Neuronal stem cell (in vitro differentiated cells): ENCODE measurements at regions not wholly inside any gene's neighbourhood (a gene's known extent, or its start where the extent isn't known, plus 50 kb on each side); places are given as distances from the start of the nearest gene placed in this dataset.

ENCODE experiments used
- DNase-seq: peaks from one replicate; pipeline ENCODE4 v3.0.0-alpha.2; 2013; ENCODE audit warnings: low spot score
- H2AFZ ChIP-seq: one replicate; pipeline ENCODE4 v1.6.1; 2013; ENCODE audit warnings: mild to moderate bottlenecking, low read length, inconsistent platforms
- H2AK5ac ChIP-seq: 2 replicates; pipeline ENCODE4 v1.6.1; 2013; ENCODE audit warnings: low read depth, mild to moderate bottlenecking, inconsistent platforms, low read length, moderate library complexity, mixed read lengths
- H2BK120ac ChIP-seq: 2 replicates; pipeline ENCODE4 v1.6.1; 2013; ENCODE audit warnings: low read depth, mild to moderate bottlenecking, inconsistent platforms, low read length, moderate library complexity, mixed read lengths
- H2BK12ac ChIP-seq: one replicate; pipeline ENCODE4 v1.6.1; 2013; ENCODE audit warnings: low read length, inconsistent platforms
- H2BK15ac ChIP-seq: 2 replicates; pipeline ENCODE4 v1.6.1; 2013; ENCODE audit warnings: mild to moderate bottlenecking, low read length, inconsistent platforms, mixed read lengths
- H2BK5ac ChIP-seq: one replicate; pipeline ENCODE4 v1.6.1; 2013; ENCODE audit warnings: inconsistent platforms, mild to moderate bottlenecking, low read length, moderate library complexity
- H3K14ac ChIP-seq: one replicate; pipeline ENCODE4 v1.6.1; 2013; ENCODE audit warnings: low read length, inconsistent platforms
- H3K18ac ChIP-seq: 2 replicates; pipeline ENCODE4 v1.6.1; 2013; ENCODE audit warnings: low read length, inconsistent platforms
- H3K23ac ChIP-seq: 2 replicates; pipeline ENCODE4 v1.6.1; 2013; ENCODE audit warnings: low read depth, mild to moderate bottlenecking, mixed read lengths, low read length, inconsistent platforms; ENCODE audit not compliant: poor library complexity
- H3K27ac ChIP-seq: replicated peaks from 3 replicates; pipeline ENCODE4 v1.5.1; 2013; ENCODE audit warnings: low read length, inconsistent platforms
- H3K27me3 ChIP-seq, 3 experiments: 2 replicates each; pipeline ENCODE4 v1.6.1; 2013; ENCODE audit warnings: low read length in 3 of 3, mild to moderate bottlenecking in 2 of 3, inconsistent platforms in 1 of 3, low read depth in 1 of 3, mixed read lengths in 1 of 3, moderate library complexity in 1 of 3; ENCODE audit not compliant: control insufficient read depth in 3 of 3, insufficient read depth in 3 of 3
- H3K36me3 ChIP-seq, 2 donors: replicated peaks in 1 of 2; 2 replicates each; pipeline ENCODE4 v1.6.1; 2013; ENCODE audit warnings: low read length in 2 of 2; ENCODE audit not compliant: control insufficient read depth in 2 of 2, insufficient read depth in 2 of 2
- H3K4ac ChIP-seq: 2 replicates; pipeline ENCODE4 v1.6.1; 2013; ENCODE audit warnings: inconsistent platforms, mild to moderate bottlenecking, low read length, moderate library complexity
- H3K4me1 ChIP-seq, 2 donors: 1 replicate in 1 of 2; 2 replicates in 1 of 2; pipeline ENCODE4 v1.6.1; 2013; ENCODE audit warnings: low read length in 2 of 2, low read depth in 1 of 2; ENCODE audit not compliant: control insufficient read depth in 2 of 2, insufficient read depth in 1 of 2
- H3K4me2 ChIP-seq: one replicate; pipeline ENCODE4 v1.6.1; 2013; ENCODE audit warnings: mild to moderate bottlenecking, low read length, inconsistent platforms; ENCODE audit not compliant: insufficient read depth, poor library complexity, severe bottlenecking
- H3K4me3 ChIP-seq, 2 donors: 2 replicates each; pipeline ENCODE4 v1.5.1; 2013; ENCODE audit warnings: low read length in 2 of 2, mild to moderate bottlenecking in 2 of 2, inconsistent platforms in 1 of 2, moderate library complexity in 1 of 2
- H3K79me1 ChIP-seq: one replicate; pipeline ENCODE4 v1.6.1; 2013; ENCODE audit warnings: low read depth, mild to moderate bottlenecking, inconsistent platforms, low read length, moderate library complexity
- H3K9ac ChIP-seq: one replicate; pipeline ENCODE4 v1.6.1; 2013; ENCODE audit warnings: mild to moderate bottlenecking, low read depth, low read length, inconsistent platforms; ENCODE audit not compliant: poor library complexity
- H3K9me3 ChIP-seq, 2 donors: replicated peaks in 1 of 2; 2 replicates each; pipeline versions ENCODE3 to v1.6.1; 2013; ENCODE audit warnings: low read length in 2 of 2, mild to moderate bottlenecking in 2 of 2, inconsistent platforms in 1 of 2, low read depth in 1 of 2, mixed read lengths in 1 of 2, moderate library complexity in 1 of 2; ENCODE audit not compliant: control insufficient read depth in 2 of 2, insufficient read depth in 1 of 2
- H4K8ac ChIP-seq: one replicate; pipeline ENCODE4 v1.6.1; 2013; ENCODE audit warnings: low read depth, mild to moderate bottlenecking, inconsistent platforms, low read length, moderate library complexity
- H4K91ac ChIP-seq: one replicate; pipeline ENCODE4 v1.6.1; 2013; ENCODE audit warnings: low read length, low read depth, mild to moderate bottlenecking, inconsistent platforms; ENCODE audit not compliant: poor library complexity
- WGBS, 2 donors: extraction: QIAGEN DNeasy Blood & Tissue Kit; methylation state at CpG; one replicate each; pipeline ENCODE4 v1.1.7; 2013; ENCODE audit warnings: missing lambda C conversion rate in 2 of 2, mixed read lengths in 1 of 2; ENCODE audit not compliant: insufficient read length in 2 of 2, insufficient replicate concordance in 1 of 2; ENCODE audit errors: extremely low coverage in 2 of 2; 5-methylcytosine and 5-hydroxymethylcytosine counted together

DNA sequence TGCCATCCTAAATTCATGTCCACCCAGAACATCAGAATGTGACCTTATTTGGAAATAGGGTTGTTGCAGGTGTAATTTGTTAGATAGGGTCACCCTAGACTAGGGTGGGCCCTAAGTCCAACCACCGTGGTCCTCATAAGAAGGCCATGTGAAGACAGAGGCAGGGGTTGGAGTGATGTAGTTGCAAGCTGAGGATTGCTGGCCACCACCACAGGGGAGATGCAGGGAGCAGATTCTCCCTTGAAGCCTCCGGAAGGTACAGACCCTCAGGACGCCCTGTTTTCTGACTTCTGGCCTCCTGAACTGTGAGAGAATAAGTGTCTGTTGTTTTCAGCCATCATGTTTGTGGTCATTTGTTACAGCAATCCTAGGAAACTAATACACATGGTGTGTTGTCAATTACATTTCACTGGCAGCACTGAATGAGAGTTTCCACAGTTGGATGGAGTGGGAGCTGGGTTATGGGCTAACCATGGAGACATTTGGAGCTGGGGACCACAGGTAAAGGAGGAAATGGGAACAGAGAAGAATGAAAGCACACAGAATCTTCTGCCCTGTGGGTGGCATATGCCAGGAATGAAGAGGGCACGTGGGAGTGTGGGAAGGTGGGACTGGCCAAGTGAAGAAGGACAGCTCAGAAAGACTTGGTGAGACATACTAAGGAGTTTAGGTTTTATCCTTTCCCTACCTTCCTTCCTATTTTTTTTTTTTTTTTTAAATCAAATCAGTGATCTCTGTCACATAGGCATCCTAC is 266.0 kb downstream of the MYCN start:
- DNase-seq = no peak
- no peak overlapping the region for H4K8ac ChIP-seq
- no peak overlapping the region for H3K18ac ChIP-seq
- no peak overlapping the region for H3K4ac ChIP-seq
- no peak overlapping the region for H4K91ac ChIP-seq
- no peak overlapping the region for H2AFZ ChIP-seq
- H2BK15ac ChIP-seq = no peak overlapping the region
- H3K9ac ChIP-seq = no peak overlapping the region
- H3K9me3 ChIP-seq = peaks cover 5 to 16% of the 10 kb centered on the region in 2 donors
- H3K36me3 ChIP-seq = no peaks in the 10 kb centered on the region
- H2AK5ac ChIP-seq = no peak overlapping the region
- H2BK5ac ChIP-seq = no peak overlapping the region
- H3K79me1 ChIP-seq = no peaks in the 10 kb centered on the region
- WGBS, 2 donors = no CpG with 5 or more reads among the region's 4 CpGs
- no peak overlapping the region for H2BK12ac ChIP-seq
- no peak overlapping the region for H3K4me2 ChIP-seq
- no peak overlapping the region for H2BK120ac ChIP-seq
- no peak overlapping the region for H3K14ac ChIP-seq
- H3K23ac ChIP-seq = no peak overlapping the region
- H3K27ac ChIP-seq = no peak overlapping the region
- H3K4me3 ChIP-seq = no peak overlapping the region
- no peaks in the 10 kb centered on the region for H3K27me3 ChIP-seq
- H3K4me1 ChIP-seq = peaks cover 12 to 23% of the 10 kb centered on the region in 2 donors

DNA sequence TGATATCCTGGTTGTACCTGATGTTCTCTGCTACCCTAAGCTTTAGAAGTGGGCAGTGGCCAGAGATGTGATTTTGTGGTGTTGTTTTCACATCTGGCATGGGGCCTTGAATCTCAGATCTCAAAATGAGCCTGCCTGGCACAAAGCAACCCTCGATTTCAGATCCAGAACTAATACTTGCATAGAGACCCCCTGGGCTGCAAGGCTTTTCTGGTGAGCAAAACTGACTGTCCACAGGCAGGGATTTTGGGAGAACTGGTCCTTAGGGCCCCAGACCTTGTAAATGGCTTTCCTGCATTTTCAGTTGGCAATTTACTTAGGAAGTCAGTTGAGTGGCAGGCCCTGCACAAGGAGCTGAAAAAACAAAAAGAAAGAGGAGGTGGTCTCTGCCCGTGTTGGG is 265.3 kb downstream of the MYCN start:
- WGBS, 2 donors = no CpG with 5 or more reads among the region's 2 CpGs
- no peak for DNase-seq
- Histone ChIP-seq H3K9ac (no peak overlapping the region), H3K18ac (no peak overlapping the region), H3K14ac (no peak overlapping the region), H3K27ac (no peak overlapping the region), H3K9me3 (peaks cover 5 to 10% of the 10 kb centered on the region in 2 donors), H3K27me3 (no peaks in the 10 kb centered on the region), H3K79me1 (no peaks in the 10 kb centered on the region), H3K4me2 (no peak overlapping the region), H3K36me3 (no peaks in the 10 kb centered on the region), H2BK120ac (no peak overlapping the region), H3K4me1 (peaks cover 15 to 30% of the 10 kb centered on the region in 2 donors), H2AK5ac (no peak overlapping the region), H3K4ac (no peak overlapping the region), H2BK5ac (no peak overlapping the region), H3K23ac (no peak overlapping the region), H4K8ac (no peak overlapping the region), H2BK12ac (no peak overlapping the region), H2BK15ac (no peak overlapping the region), H4K91ac (no peak overlapping the region), H2AFZ (no peak overlapping the region), H3K4me3 (no peak overlapping the region)

DNA sequence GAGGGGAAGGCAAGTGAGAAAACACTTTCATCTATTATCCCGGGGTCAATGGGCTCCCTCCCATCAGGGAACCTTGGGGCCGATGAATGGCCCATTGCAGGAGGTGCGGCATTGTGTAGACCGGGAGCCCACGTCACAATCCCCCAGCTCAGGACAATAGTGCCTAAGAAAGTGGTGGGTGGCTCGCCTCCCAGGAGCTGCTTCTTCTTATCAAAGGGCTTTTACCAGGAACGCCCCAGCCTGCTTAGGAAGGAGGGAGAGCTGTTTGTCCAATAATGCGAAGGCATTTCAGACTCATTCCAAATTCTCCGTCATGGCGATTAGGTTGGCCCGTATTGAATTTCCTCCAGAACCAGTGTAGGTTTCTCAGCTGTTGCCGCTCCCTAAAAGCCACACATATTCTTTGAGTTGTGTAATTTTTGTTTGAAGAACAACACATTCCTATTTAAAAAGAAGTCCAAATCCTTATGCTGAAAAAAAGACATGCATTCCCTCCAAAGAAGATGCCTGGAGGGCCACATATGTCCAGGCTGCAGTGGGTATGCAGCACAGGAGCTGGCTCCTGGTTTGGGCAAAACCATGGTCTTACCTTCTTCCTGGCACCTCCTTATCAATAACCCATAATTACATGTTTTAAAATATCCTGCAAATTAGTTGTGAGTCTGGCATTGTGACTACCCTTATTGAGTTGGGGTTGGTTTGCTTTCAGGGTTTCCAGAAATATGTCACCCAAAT is 264.7 kb downstream of the MYCN start:
- Histone ChIP-seq H2BK15ac (no peak overlapping the region), H3K79me1 (no peaks in the 10 kb centered on the region), H3K9me3 (peaks cover 5 to 6% of the 10 kb centered on the region in 2 donors), H3K18ac (no peak overlapping the region), H4K8ac (no peak overlapping the region), H4K91ac (no peak overlapping the region), H3K14ac (no peak overlapping the region), H3K4ac (no peak overlapping the region), H3K4me1 (peaks cover 15 to 30% of the 10 kb centered on the region in 2 donors), H3K27me3 (no peaks in the 10 kb centered on the region), H2BK120ac (no peak overlapping the region), H2BK12ac (no peak overlapping the region), H3K4me2 (no peak overlapping the region), H3K23ac (no peak overlapping the region), H2BK5ac (no peak overlapping the region), H3K27ac (no peak overlapping the region), H3K4me3 (peak overlapping the region in 1 of 2 donors; percentile 7), H3K36me3 (no peaks in the 10 kb centered on the region), H2AK5ac (no peak overlapping the region), H2AFZ (peak overlapping the region; percentile 6), H3K9ac (no peak overlapping the region)
- WGBS, 2 donors = no CpG with 5 or more reads among the region's 12 CpGs
- peak; percentile 59 for DNase-seq

DNA sequence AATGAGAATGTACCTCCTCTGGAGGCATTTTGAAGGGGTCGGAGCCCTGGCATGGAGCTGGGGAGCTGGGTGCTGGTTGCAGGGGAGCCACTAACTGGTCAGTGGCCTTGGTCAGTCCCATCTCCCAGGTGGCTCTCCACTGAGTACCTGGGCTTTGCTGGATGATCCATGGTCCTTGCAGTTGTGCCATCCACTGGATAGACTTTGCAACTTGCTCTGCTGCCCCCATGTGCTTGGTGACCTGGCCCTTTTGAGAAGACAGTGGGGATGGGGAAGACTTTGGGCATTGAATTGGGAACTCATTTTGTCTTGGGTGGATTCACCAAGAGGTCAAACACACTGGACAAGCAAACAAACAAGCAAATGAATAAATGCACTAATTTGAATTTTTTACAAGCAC is 263.9 kb downstream of the MYCN start:
- peak overlapping the region; percentile 69 for H3K18ac ChIP-seq
- no peak for DNase-seq
- no peak overlapping the region for H3K4me2 ChIP-seq
- H3K4ac ChIP-seq = no peak overlapping the region
- peaks cover 5 to 6% of the 10 kb centered on the region in 2 donors for H3K9me3 ChIP-seq
- H2AFZ ChIP-seq = no peak overlapping the region
- no peak overlapping the region for H3K23ac ChIP-seq
- WGBS, 2 donors = no CpG with 5 or more reads among the region's 1 CpG
- H3K79me1 ChIP-seq = no peaks in the 10 kb centered on the region
- no peak overlapping the region for H3K14ac ChIP-seq
- H2BK5ac ChIP-seq = no peak overlapping the region
- H3K27me3 ChIP-seq = no peaks in the 10 kb centered on the region
- no peak overlapping the region for H3K9ac ChIP-seq
- no peak overlapping the region for H2BK12ac ChIP-seq
- no peak overlapping the region for H4K91ac ChIP-seq
- no peak overlapping the region for H2AK5ac ChIP-seq
- no peak overlapping the region for H3K27ac ChIP-seq
- no peak overlapping the region for H2BK120ac ChIP-seq
- no peaks in the 10 kb centered on the region for H3K36me3 ChIP-seq
- no peak overlapping the region for H4K8ac ChIP-seq
- no peak overlapping the region for H2BK15ac ChIP-seq
- peaks cover 15 to 30% of the 10 kb centered on the region in 2 donors for H3K4me1 ChIP-seq
- no peak overlapping the region for H3K4me3 ChIP-seq
